Esophagus squamous epithelium (tissue), 5 donors: ENCODE measurements at regions not wholly inside any gene's neighbourhood (a gene's known extent, or its start where the extent isn't known, plus 50 kb on each side); places are given as distances from the start of the nearest gene placed in this dataset.

ENCODE experiments used
- DNase-seq: peaks from one replicate; lab custom pipeline; 2025; lab: John Stamatoyannopoulos, UW
- H3K27ac ChIP-seq, 4 donors: fragments of 200-600 bp; sonication (generic); one replicate each; pipeline ENCODE4 v1.5.1; 2016 to 2019; ENCODE audit warnings: mild to moderate bottlenecking in 1 of 4
- H3K27me3 ChIP-seq, 4 donors: fragments of 200-600 bp; sonication (generic); 1 replicate in 3 of 4; 2 replicates in 1 of 4; pipeline versions ENCODE4 v1.5.1 to v1.6.0; 2017 to 2021; ENCODE audit warnings: antibody characterized with exemption in 1 of 4
- H3K36me3 ChIP-seq, 3 donors: fragments of 200-600 bp; sonication (generic); one replicate each; pipeline ENCODE4 v1.5.1; 2016 to 2019
- H3K4me1 ChIP-seq, 3 donors: fragments of 200-600 bp; sonication (generic); one replicate each; pipeline ENCODE4 v1.5.1; 2017 to 2019
- H3K4me3 ChIP-seq, 4 donors: fragments of 200-600 bp; sonication (generic); 1 replicate in 3 of 4; 2 replicates in 1 of 4; pipeline ENCODE4 v1.5.1; 2016 to 2019; ENCODE audit warnings: mild to moderate bottlenecking in 2 of 4, moderate library complexity in 1 of 4
- H3K9me3 ChIP-seq, 3 donors: fragments of 200-600 bp; sonication (generic); one replicate each; pipeline ENCODE4 v1.5.1; 2016 to 2019
- POLR2A ChIP-seq, 4 donors: fragments of 450-650 bp; IDR thresholded peaks; one replicate each; pipeline ENCODE4 v1.6.1; 2017; ENCODE audit warnings: antibody characterized with exemption in 4 of 4, mild to moderate bottlenecking in 4 of 4, moderate library complexity in 3 of 4
- WGBS, 2 donors: methylation state at CpG; one replicate each; pipeline ENCODE4 v1.1.5; 2018; 5-methylcytosine and 5-hydroxymethylcytosine counted together
- intact Hi-C: fragments of 100-400 bp; cut with DNase I; formaldehyde crosslinking; loops from one replicate; pipeline ENCODE4 v1.15.0; 2022
- TF ChIP-seq, protein P1 (sequence below), 6 experiments: fragments of 450-650 bp in 4 of 6; fragments of 200-600 bp in 2 of 6; sonication (generic) in 2 of 6; IDR thresholded peaks; one replicate each; pipeline ENCODE4 v1.5.1; 2016 to 2019; ENCODE audit warnings: antibody characterized with exemption in 6 of 6, mild to moderate bottlenecking in 4 of 6, moderate library complexity in 4 of 6
- donor health status: DM: yes; HTN: yes; CAD: no.

DNA sequence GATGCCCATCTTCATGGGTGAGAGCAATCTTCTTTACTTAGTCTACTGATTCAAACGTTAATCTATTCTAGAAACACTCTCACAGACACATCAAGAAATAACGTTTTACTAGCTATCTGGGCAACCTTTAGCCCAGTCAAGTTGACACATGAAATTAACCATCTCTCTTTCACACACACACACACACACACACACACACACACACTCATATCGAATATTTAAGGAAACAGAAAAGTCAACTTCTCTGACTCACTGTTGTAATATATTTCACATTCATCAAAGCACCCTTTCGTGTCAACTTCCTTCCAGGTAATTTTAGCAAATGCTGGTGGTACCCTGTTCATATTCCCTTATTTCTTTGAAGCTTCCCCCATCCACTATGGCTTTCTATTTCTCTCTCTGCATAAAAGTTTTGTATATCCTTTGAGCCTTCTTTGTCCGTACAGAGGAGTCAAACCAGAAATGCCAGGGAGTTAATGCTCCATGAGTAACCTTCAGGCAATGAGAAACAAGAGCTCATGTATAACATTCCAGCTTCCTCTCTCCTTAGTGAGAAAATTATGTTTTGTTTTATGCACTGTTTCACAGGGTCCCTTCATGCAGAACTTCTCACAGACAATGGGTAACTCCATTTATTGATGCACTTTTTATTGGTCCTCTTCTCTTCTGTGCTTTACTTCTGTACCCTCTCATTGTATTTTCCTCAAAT, 335.5 kb upstream of the CBLB start:
- no peaks in the 10 kb centered on the region for H3K27me3 ChIP-seq
- intact Hi-C loops = no loop called here
- H3K4me3 ChIP-seq = no peak overlapping the region
- H3K27ac ChIP-seq = no peak overlapping the region
- DNase-seq = no peak
- H3K9me3 ChIP-seq = no peaks in the 10 kb centered on the region
- TF ChIP-seq POLR2A (IDR thresholded peaks at IDR 0.05) = no peak
- TF ChIP-seq, protein P1, sequence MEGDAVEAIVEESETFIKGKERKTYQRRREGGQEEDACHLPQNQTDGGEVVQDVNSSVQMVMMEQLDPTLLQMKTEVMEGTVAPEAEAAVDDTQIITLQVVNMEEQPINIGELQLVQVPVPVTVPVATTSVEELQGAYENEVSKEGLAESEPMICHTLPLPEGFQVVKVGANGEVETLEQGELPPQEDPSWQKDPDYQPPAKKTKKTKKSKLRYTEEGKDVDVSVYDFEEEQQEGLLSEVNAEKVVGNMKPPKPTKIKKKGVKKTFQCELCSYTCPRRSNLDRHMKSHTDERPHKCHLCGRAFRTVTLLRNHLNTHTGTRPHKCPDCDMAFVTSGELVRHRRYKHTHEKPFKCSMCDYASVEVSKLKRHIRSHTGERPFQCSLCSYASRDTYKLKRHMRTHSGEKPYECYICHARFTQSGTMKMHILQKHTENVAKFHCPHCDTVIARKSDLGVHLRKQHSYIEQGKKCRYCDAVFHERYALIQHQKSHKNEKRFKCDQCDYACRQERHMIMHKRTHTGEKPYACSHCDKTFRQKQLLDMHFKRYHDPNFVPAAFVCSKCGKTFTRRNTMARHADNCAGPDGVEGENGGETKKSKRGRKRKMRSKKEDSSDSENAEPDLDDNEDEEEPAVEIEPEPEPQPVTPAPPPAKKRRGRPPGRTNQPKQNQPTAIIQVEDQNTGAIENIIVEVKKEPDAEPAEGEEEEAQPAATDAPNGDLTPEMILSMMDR (IDR thresholded peaks at IDR 0.05) = no peak
- H3K36me3 ChIP-seq = no peaks in the 10 kb centered on the region
- 50 to 69% methylated on average over 5 of the region's 5 CpGs for WGBS, 2 donors
- no peaks in the 10 kb centered on the region for H3K4me1 ChIP-seq

DNA sequence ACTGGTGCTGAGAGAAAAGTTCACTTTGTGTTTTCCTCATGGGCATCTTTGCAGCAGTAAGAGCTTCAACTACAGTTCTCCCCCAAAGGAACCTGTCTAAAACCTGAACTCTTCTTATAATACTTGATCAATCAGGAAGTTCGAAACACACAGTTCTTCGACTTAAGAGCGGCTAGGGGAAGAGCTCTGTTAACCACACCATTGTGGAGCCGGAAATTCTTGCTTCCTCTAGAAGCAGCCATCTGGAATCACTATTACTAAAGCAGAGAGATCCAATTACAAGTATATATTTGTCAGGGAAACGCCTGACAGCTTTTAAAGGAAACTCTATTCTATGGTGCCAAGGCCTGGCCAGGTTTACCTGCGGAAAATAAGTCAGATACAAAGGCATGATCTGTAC, 337.3 kb upstream of the CBLB start:
- no peak for DNase-seq
- Histone ChIP-seq H3K4me3 (peak overlapping the region in 1 of 4 donors; percentile 16), H3K9me3 (no peaks in the 10 kb centered on the region), H3K36me3 (no peaks in the 10 kb centered on the region), H3K27ac (peak overlapping the region in 2 of 4 donors; percentile 0 to 9), H3K4me1 (no peaks in the 10 kb centered on the region), H3K27me3 (no peaks in the 10 kb centered on the region)
- TF ChIP-seq POLR2A (IDR thresholded peaks at IDR 0.05) = no peak
- TF ChIP-seq, protein P1 (IDR thresholded peaks at IDR 0.05) = no peak
- intact Hi-C loops = no loop called here
- 54 to 58% methylated on average over 3 to 6 of the region's 6 CpGs for WGBS, 2 donors

DNA sequence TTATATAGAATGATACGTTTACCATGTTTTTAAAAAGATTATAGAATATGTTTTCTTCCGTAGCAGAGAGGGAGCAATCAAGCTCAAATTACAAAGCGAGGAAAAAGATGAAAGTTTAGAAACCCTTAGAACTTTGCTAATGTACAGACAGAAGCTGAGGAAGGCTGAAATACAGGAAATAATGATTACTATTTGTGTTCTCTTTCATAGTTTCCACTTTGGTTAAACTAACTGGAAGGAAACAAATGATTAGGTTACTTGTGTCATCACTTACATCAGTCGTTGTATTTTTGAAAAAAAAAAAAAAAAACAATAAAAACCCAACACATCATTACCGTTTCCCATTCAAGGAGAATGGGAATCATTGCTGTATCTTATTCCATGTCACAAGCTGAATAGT, 337.8 kb upstream of the CBLB start:
- TF ChIP-seq, protein P1 (IDR thresholded peaks at IDR 0.05) = no peak
- no peak for TF ChIP-seq POLR2A (IDR thresholded peaks at IDR 0.05)
- H3K4me1 ChIP-seq = no peaks in the 10 kb centered on the region
- peak overlapping the region in 1 of 4 donors; percentile 16 for H3K4me3 ChIP-seq
- no peaks in the 10 kb centered on the region for H3K9me3 ChIP-seq
- intact Hi-C loops = no loop called here
- 51 to 71% methylated on average over 5 of the region's 5 CpGs for WGBS, 2 donors
- no peak for DNase-seq
- H3K27ac ChIP-seq = peak overlapping the region in 1 of 4 donors; percentile 9
- no peaks in the 10 kb centered on the region for H3K36me3 ChIP-seq
- H3K27me3 ChIP-seq = no peaks in the 10 kb centered on the region

DNA sequence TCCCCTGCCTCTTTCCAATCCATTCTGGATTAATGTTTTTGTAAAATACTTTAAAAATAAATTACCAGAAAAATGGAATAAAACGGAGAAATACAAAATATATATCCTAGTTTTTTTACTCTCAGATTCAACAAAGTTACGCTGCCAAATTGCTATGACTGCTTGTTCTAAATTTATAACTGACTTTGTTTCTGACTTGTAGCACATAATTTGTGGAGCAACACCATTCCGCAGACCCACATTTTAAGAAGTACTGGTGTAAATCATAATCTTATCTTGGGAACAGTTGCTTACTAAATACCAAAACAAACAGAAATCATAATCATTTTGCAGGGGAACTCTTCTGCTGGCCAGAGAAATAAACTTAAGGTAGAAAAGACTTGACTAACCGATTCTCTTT, 339.4 kb upstream of the CBLB start:
- intact Hi-C loops = no loop called here
- no peak overlapping the region for H3K27ac ChIP-seq
- no peaks in the 10 kb centered on the region for H3K27me3 ChIP-seq
- no peak for DNase-seq
- H3K9me3 ChIP-seq = no peaks in the 10 kb centered on the region
- H3K4me1 ChIP-seq = no peaks in the 10 kb centered on the region
- WGBS, 2 donors = 58 to 61% methylated on average over 4 of the region's 4 CpGs
- no peak for TF ChIP-seq POLR2A (IDR thresholded peaks at IDR 0.05)
- TF ChIP-seq, protein P1 (IDR thresholded peaks at IDR 0.05) = no peak
- no peak overlapping the region for H3K4me3 ChIP-seq
- no peaks in the 10 kb centered on the region for H3K36me3 ChIP-seq

DNA sequence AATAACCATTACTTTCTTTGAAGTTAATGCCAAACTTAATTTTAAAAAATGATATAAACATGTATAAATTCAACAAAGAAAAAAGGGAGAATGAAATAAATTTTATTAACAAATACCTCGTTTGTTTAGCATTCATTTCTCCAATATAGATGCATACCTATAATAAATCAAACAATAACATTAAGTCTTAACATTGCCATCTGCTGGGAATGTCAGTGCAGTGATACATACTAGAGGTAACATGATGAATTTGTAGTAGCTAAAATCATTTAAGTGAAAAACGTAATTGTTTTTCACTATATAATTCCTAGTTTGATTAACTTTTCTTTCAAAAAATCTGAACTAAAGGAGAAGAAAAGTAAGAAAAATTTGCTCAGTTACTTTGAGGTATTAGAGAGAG, 340.2 kb upstream of the CBLB start:
- H3K27me3 ChIP-seq = no peaks in the 10 kb centered on the region
- no peaks in the 10 kb centered on the region for H3K9me3 ChIP-seq
- DNase-seq = no peak
- intact Hi-C loops = no loop called here
- no peaks in the 10 kb centered on the region for H3K4me1 ChIP-seq
- H3K27ac ChIP-seq = no peak overlapping the region
- WGBS, 2 donors = 25 to 45% methylated on average over 2 of the region's 2 CpGs
- H3K36me3 ChIP-seq = no peaks in the 10 kb centered on the region
- no peak for TF ChIP-seq POLR2A (IDR thresholded peaks at IDR 0.05)
- TF ChIP-seq, protein P1 (IDR thresholded peaks at IDR 0.05) = peak in 3 of 6 experiments; percentile 13 to 55 (median 20)
- H3K4me3 ChIP-seq = no peak overlapping the region
